ENCODE measurements at regions not wholly inside any gene's neighbourhood (a gene's known extent, or its start where the extent isn't known, plus 50 kb on each side); places are given as distances from the start of the nearest gene placed in this dataset.

GRCh38 chr9:86703346-86703745 lies 244.0 kb downstream of the GAS1 start:
- Histone ChIP-seq H3K9me3 (replicated peaks in 1 of 2; ENCODE audit: control insufficient read depth in 1 of 2, insufficient read depth in 1 of 2, low read length in 2 of 2) (no peaks in the 10 kb centered on the region), H3K9ac (ENCODE audit: insufficient read depth, low read length, poor library complexity, severe bottlenecking) (no peak overlapping the region), H3K4me3 (replicated peaks in 1 of 3; ENCODE audit: low read depth in 2 of 3, low read length in 3 of 3) (no peak overlapping the region), H3K27ac (ENCODE audit: low read depth in 1 of 2, low read length in 2 of 2) (no peak overlapping the region), H2AFZ (ENCODE audit: insufficient read depth, low read depth, low read length, poor library complexity, severe bottlenecking) (no peak overlapping the region), H3K36me3 (replicated peaks in 1 of 2; ENCODE audit: control insufficient read depth in 1 of 2, insufficient read depth in 2 of 2, low read length in 2 of 2) (no peaks in the 10 kb centered on the region), H3K4me2 (replicated peaks; ENCODE audit: extremely low read depth, low read length, poor library complexity, severe bottlenecking) (no peak overlapping the region), H3K79me2 (ENCODE audit: insufficient read depth, low read length) (no peaks in the 10 kb centered on the region), H3K4me1 (ENCODE audit: control insufficient read depth in 1 of 2, insufficient read depth in 2 of 2, low read length in 2 of 2) (no peaks in the 10 kb centered on the region), H4K20me1 (ENCODE audit: insufficient read depth, low read length) (no peaks in the 10 kb centered on the region), H3K27me3 (ENCODE audit: control insufficient read depth in 2 of 2, insufficient read depth in 2 of 2, low read length in 2 of 2) (no peaks in the 10 kb centered on the region)
- DNase-seq: no peak
- Mint-ChIP-seq H3K9me3 (peaks cover 0 to 4% (median 0%) of the 10 kb centered on the region in 7 donors), H3K27me3 (ENCODE audit: low read depth in 3 of 3) (peaks cover 1 to 3% (median 1%) of the 10 kb centered on the region in 3 donors), H3K36me3 (no peaks in the 10 kb centered on the region), H3K4me1 (no peaks in the 10 kb centered on the region), H3K27ac (no peak overlapping the region), H3K4me3 (no peak overlapping the region)
- no peak for TF ChIP-seq CTCF (IDR thresholded peaks at IDR 0.05)
- no CpG with 5 or more reads among the region's 6 CpGs for WGBS (ENCODE audit: insufficient coverage)
- intact Hi-C loops (cut with micrococcal nuclease): no loop called here

DNA sequence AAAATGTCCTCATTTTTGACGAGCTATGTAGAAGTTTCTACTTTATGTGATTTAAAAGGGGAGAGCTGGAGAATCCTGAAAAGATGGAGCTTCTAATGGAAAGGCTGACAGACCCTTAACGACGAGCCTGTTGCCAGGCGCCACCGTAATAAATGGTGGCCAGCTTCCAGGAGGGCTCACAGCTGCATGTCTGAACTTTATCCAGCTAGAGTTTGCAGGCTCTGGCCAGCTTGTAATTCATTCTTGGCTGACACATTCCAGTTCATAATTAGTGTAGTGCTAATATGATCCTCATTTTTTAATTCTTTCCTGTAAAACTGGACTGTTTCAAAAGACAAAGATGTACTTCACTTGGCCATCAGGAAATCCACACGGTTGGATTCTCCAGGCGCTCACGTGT lies 246.7 kb downstream of the GAS1 start:
- no peak overlapping the region for H2AFZ ChIP-seq (ENCODE audit: insufficient read depth, low read depth, low read length, poor library complexity, severe bottlenecking)
- no peak for DNase-seq
- intact Hi-C loops (cut with micrococcal nuclease): no loop called here
- no peak overlapping the region for H3K27ac ChIP-seq (ENCODE audit: low read depth in 1 of 2, low read length in 2 of 2)
- H3K79me2 ChIP-seq (ENCODE audit: insufficient read depth, low read length): no peaks in the 10 kb centered on the region
- Mint-ChIP-seq H3K36me3 (no peaks in the 10 kb centered on the region), H3K4me1 (no peaks in the 10 kb centered on the region), H3K27ac (no peak overlapping the region), H3K27me3 (ENCODE audit: low read depth in 3 of 3) (peaks cover 0 to 3% (median 1%) of the 10 kb centered on the region in 3 donors), H3K9me3 (no peaks in the 10 kb centered on the region), H3K4me3 (no peak overlapping the region)
- no peak overlapping the region for H3K4me3 ChIP-seq (replicated peaks in 1 of 3; ENCODE audit: low read depth in 2 of 3, low read length in 3 of 3)
- no peaks in the 10 kb centered on the region for H3K36me3 ChIP-seq (replicated peaks in 1 of 2; ENCODE audit: control insufficient read depth in 1 of 2, insufficient read depth in 2 of 2, low read length in 2 of 2)
- no peak overlapping the region for H3K4me2 ChIP-seq (replicated peaks; ENCODE audit: extremely low read depth, low read length, poor library complexity, severe bottlenecking)
- H3K4me1 ChIP-seq (ENCODE audit: control insufficient read depth in 1 of 2, insufficient read depth in 2 of 2, low read length in 2 of 2): no peaks in the 10 kb centered on the region
- no peaks in the 10 kb centered on the region for H3K9me3 ChIP-seq (replicated peaks in 1 of 2; ENCODE audit: control insufficient read depth in 1 of 2, insufficient read depth in 1 of 2, low read length in 2 of 2)
- WGBS (ENCODE audit: insufficient coverage): 63% methylated on average over 7 of the region's 8 CpGs
- H4K20me1 ChIP-seq (ENCODE audit: insufficient read depth, low read length): no peaks in the 10 kb centered on the region
- TF ChIP-seq CTCF (IDR thresholded peaks at IDR 0.05): no peak
- H3K27me3 ChIP-seq (ENCODE audit: control insufficient read depth in 2 of 2, insufficient read depth in 2 of 2, low read length in 2 of 2): no peaks in the 10 kb centered on the region
- H3K9ac ChIP-seq (ENCODE audit: insufficient read depth, low read length, poor library complexity, severe bottlenecking): no peak overlapping the region

All from CD14-positive monocyte (primary cell).